HG02588 (cell line): ENCODE measurements at regions not wholly inside any gene's neighbourhood (a gene's known extent, or its start where the extent isn't known, plus 50 kb on each side); places are given as distances from the start of the nearest gene placed in this dataset.
"Not testable (repeated sequence)": the region's sequence is repeated elsewhere in the genome, so short reads cannot be mapped to it uniquely, and the experiment has no call there.

Experiments
- ATAC-seq: cut with Tn5 transposase; IDR thresholded peaks from one replicate; pipeline ENCODE4 v1.9.1; 2021; ENCODE audit warnings: mild to moderate bottlenecking, moderate library complexity; ENCODE audit not compliant: unreplicated experiment

DNA sequence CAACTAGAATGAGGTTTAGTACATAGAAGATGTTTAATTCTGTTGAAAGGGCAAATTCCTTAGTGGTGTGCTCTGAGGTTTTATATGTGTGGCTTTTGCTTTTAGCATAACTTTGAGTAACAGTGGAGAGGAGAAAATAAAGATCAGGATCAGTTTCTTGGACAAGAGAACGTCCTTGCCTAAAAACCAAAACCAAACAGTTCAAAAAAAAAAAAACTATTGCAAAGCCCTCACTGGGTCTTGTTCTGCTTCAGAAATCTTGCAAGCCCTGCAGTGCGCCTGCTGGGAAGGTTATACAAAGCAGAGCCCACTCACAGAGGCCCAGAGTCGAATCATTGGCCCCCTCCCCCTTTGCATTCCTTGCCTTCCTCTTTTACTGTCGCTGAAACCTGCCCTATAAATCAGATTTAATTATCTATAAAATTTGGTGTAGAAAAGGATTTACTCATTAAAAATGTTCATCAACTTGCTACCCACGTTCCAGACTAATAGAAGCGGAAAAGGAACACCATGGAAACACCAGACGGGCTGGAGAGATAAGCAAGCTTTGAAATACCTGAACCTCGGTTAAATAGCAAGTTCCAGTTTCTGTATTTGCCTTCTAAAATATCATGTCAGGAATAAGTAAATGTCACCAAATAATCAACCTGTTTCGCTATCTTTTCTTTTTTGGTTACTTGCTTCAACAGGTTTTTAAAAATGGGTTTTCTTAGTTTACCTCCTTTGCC is 201.6 kb upstream of the PTBP2 start:
- ATAC-seq = no peak

DNA sequence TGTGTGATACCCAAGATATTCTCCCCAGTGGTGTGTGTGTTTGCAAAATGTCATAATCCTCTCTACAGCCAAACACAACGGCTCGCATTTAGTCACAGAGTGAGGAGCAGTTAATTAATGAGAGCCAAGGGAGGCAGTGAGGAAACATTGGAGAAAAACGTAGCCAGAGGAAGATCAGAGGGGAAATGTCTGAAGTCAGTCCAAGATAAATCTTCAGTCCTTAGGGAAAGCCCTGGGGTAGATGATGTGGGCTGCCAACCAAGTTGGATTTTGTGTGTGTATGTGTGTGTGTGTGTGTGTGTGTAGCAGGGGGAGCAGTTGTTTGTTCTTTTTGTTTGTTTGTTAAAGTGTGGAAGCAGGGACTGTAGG is 201.0 kb upstream of the PTBP2 start:
- no peak for ATAC-seq

DNA sequence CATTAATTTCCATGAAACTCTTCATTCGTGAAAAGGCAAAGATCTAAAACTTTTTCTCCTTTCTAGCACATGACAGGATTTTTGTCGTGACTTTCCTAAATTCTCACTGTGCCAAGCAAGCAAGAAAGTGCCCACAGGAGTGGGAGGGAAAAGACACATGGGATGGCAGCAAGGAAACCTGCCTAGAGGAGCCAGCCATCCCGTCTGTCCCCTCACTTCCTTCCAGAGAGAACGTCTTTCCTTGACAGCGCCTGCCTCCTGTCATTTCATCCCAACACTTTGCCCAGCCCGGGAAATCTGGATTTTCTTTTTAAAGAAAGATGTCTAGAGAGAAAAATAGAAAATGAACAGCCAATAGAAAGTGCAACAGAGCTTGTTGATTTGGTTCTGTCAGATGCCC is 200.6 kb upstream of the PTBP2 start:
- no peak for ATAC-seq

DNA sequence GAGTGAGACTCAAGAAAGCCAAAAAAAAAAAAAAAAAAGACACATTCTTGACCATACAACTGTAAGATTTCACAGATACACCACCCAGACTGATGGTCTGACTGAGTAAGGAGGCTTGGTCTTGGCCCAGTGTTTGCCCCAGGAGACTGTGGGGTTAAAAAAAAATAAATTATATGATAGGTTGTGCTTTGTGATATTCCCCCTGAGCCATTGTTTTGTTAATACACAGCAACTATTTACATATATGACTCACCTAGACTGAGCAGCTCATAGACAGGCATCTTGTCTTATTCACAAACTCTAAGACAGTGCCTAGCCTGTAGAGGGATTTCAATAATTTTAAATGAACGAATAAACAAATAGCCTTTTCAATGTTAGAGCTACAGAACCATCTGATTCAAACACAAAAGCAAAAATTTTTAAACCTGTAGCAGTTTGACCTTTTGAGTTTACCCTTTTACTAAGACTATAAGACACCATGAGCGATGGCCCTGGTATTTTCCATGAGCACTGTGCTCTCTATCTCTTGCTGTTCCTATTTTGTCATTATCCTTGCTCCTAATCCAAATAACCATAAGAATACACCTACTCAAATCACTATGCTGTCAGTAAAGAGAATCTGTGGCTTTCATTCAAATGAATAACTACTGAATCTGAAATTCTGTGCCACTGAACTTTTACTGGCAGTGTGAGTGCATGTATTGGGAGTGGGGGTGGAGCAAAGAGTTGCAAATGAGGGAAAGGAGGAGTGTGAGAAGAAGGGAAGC is 199.4 kb upstream of the PTBP2 start:
- ATAC-seq = no peak

DNA sequence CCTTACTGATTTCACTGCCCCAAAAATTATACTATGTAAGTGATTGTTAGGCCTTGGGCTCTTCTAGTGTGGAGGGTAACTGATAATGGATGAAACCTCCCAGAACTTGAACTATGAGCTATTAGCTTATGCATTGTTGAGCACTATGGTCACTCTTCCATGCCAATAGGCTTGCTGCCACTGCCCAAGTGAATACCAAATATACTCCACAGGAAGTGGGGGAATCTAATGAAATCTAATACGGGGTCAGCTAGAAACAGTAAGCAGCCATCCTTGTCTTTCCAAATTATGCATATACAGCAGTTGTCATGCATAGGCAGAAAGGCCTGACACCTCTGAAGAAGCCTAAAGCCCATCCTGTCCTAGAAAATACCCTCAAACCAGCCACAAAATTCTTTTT is 198.7 kb upstream of the PTBP2 start:
- no peak for ATAC-seq

DNA sequence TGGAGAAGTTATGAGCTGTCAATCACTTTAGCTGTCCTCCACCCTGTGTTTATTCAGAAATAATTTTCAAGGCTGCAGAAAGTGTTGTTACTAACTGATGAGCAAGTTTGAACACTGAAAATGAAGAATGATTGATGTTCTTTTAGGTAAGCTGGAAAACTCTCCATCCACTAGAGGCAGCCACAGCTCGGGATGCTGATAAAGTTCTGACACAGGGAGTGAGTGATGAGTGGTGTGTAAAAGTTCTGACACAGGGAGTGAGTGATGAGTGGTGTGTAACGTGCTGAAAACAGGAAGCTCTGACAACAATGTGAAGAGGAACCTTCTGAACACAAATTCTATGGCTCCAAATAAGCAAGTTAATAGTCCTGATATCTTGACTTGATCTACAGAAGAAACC is 197.5 kb upstream of the PTBP2 start:
- no peak for ATAC-seq

DNA sequence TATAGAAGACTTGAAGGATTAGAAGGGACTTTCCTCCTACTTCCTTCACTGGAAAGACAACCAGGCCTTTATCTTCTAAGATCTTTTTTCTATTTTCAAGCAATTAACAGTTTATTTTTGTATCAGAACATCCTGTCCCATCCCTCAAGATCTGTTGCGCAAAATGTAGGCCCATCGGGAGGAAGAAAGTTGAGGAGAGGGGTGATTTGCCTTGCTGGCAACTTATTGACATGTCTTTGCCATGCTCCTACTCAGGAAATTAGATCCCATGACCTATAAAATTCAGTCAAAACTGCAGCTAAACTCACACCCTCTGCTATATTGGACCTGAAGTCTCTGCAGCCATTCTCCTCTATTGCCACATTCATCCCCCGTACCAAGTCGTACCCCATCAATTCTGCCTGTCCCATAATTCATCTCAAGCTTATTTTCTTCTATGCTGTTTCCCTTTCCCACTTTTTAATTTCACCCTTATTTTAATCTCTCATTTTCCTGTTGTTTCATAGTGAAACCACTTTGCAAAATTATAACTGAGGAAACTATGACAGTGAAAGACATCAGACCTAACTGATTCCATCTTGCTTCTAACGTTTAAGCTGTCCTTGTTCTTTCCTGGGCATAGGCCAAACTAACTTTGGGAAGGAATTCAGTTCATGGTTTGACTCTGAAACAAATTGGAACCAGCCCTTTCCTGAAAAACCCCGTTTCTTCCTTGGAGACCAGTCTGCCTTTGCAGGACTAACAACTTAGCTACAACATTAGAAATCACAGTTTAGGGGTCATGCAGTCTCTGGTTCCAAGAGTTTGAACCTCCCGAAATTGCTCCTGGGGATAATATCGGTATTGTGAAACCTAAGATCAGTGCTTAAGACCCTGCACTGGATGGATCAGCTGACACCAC is 195.7 kb upstream of the PTBP2 start:
- ATAC-seq = no peak

DNA sequence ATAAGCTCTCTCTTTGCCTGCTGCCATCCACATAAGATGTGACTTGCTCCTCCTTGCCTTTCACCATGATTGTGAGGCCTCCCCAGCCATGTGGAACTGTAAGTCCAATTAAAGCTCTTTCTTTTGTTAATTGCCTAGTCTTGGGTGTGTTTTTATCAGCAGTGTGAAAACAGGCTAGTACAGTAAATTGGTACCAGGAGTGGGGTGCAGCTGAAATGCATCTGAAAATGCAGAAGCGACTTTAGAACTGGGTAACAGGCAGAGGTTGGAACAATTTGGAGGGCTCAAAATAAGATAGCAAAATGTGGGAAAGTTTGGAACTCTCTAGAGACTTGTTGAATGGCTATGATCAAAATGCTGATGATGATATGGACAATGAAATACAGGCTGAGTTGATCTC is 192.9 kb upstream of the PTBP2 start:
- ATAC-seq = not testable (repeated sequence)

DNA sequence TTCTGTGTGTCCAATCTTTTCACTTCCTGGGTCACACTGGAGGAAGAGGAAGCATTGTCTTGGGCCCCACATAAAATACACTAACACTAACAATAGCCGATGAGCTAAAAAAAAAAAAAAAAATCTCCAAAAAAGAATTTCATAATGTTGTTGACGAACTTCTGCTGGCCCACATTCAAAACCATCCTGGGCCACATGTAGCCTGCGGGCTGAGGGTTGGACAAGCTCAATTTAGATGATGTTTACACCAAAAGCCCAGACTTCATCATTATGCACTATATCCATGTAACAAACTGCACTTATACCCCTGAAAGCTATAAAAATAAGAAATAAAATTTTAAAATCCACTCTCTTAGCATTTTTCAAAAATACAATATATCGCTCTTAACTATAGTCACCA is 187.8 kb upstream of the PTBP2 start:
- ATAC-seq = no peak

DNA sequence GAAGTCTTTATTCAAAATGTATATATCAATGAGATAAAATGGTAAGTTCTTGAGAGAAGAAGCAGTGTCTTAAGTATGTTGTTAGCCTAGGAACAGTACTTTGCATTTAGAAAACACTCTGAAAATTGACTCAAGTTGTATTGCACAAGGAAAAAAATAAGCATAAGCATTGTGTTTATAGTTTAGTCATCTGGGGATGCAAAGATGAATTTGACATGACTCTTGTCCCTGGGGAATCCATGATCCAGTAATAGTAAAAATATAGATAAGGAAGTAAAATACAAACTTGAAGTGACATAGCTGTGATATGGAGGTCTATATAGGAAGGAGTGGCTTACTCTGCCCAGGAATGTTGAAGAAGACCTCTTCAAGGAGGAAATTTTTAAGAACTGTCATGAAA is 185.0 kb upstream of the PTBP2 start:
- ATAC-seq = no peak

DNA sequence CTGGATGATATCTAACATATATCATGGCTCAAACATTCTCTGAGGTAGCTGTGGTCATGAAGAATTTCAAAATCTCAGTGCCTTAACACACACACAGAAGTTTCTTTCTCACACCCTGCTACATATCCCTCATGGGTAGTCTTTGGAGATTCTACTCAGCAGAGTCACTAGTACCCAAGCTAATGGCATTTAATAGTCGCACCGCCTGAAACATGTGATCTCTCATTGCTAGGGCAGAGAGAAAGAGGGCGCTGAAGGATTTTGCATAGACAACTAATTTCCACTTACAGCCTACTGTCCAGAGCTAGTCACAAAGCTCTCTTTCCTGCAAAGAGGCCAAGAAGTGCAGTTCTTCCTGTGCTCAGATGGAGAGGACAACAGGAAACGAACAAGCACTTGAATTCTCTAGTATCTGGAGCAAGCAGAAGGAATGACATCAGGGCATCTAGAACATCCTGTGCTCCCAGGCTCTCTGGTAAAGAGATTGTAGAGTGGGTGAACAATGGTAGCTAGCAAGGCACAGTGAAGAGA is 183.4 kb upstream of the PTBP2 start:
- no peak for ATAC-seq

DNA sequence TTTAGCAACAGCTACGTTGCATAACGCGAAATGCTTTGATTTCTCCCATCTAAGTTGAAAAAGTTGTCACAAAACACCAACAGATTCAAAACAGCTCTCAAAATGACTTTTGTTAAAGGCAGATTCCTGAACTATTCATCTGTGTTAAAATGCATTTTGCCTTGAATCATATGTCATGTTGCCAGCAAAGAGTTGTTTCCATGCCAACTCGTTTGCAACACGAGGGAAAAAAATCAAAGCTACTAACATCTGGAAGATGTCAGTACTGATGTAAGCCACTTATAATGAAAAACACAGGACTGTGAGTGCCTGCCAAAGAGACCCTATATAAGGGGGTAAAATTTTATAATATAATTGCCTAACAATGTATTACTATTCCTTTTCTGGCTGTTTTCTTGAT is 182.7 kb upstream of the PTBP2 start:
- no peak for ATAC-seq

DNA sequence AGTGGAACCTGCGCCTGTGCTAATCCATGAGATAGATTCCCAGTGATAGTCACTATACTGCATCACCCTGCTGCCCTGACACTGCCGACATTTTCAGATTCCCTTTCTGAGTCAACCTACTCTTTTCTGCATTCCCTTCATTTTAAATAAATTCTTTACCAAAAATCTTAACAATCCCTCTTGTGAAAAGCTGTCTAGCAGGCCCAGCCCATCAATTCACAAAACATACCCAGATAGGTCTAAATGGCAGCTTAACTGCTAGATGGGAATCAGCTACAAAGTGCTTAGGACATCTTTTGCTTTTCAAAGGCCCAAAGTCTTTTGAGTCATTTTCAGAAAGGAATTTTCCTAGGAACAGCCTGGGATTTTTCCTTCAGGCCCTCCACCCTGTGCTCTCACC is 180.1 kb upstream of the PTBP2 start:
- ATAC-seq = no peak

DNA sequence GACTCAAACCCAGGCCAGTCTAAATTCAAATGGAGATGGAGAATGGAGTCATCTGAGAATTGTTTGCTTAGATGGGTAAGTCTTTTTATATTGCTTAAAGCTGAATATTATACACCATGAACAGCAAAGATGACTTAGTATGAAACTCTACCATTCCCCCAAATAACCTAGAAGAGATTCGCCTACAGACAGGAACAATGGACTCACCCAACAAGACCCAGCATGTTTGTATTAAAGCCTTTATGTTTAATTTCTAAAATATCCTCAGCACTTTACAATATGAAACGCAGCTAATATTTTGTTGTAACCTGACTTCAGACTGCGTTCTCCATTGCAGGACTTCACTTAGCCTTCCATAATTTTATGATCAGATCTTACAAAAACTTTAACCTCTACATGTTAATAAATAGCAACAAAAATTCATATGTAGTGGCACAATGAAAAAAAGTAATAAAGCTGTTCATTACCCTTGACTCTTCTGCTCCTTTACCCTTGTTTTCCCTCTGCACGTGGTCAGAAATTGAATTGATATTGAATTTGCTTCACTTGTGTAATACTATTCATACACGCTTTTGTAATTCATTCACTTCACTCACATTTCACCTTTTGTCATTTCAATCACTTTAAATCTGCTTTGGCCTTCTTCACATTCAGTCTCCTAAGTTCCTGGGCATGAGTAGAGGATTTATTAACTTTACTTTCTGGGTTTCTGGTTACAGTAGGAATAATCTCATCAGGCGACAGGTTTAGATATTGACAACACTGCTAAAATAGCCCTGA is 177.3 kb upstream of the PTBP2 start:
- no peak for ATAC-seq

DNA sequence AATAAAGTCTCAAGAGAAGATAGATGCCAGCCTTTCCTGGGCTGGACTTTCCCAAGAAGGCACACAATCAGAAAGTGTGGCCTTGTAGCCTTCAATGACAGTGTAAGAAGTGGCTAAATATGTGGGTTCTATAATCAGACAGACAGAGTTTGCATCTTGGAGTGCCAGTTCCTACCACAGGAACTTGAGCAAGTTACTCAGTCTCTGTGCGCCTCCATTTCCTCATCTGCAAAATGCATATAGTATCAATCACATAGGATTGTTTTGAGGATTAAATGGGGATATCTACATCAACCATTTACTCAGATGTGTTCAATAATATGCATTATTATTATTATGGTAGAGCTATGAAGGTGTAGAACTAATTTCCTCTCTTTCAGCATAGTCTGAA is 176.8 kb upstream of the PTBP2 start:
- ATAC-seq = no peak

DNA sequence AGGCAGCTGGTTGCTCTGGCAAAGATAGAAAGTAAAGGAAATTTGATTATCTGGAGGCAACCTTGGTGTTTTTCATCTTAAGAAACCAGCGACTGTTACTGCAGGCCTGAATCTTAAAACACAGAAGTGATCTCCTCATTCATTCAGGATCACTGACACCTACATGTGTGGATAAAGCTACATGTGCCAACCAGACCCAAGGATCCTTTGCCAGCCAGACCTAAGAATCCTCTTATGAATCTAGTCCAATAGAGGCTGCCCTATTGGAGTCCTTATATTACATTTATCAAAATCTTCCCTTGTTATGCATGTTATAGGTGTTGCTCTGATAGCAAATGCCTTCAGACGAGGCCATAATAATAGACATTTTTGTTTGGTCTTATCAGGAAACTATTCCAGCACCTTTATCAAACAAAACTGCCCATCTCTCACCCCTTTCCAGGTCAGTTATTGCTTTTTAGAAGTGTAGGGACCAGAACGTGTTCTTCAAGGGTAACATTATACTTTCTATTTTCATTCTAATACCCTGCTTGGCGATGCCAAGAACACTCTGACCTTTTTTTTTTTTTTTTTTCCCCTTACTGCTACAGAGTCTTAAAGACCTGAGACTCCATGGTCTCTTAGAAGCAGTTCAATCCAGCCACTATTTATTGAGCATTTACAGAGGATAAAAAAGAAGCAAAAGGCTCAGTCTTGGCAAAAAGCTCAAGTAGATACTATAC is 175.5 kb upstream of the PTBP2 start:
- no peak for ATAC-seq

DNA sequence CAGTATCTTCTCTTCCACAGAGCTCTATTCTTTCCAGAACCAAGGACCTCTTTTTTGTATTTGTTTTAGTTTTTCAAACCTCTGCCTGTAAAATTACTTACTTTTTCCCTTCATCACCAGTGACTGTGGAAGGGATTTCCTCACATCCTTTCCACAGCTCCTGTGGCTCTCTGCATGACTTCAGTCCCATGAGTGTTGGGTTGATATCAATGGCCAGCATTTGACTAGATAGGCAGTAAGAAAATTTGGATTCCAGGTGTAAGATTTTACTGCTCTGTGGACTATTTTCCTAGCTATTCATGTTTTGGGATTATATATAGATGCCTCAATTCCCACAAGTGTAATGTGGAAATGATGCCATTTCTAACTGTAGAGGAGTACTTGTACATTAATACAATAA is 171.5 kb upstream of the PTBP2 start:
- no peak for ATAC-seq

DNA sequence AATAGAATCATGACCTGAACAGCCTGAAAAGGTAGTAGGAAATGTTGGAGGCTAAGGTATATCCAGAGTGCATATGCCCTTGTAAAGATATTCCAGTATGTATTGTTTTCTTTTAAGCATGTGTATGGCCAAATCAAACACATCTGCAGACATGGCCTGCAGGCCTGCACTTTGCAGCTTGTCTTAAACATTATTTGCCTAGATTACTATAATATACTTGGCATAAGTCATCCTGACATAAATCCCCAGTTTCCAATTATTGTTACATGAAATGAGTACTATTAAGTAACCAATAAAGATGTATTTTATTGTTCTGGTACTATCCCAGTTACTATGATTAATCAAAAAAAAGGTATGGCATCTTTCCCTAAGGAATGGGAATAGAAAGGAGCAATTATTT is 169.1 kb upstream of the PTBP2 start:
- no peak for ATAC-seq

DNA sequence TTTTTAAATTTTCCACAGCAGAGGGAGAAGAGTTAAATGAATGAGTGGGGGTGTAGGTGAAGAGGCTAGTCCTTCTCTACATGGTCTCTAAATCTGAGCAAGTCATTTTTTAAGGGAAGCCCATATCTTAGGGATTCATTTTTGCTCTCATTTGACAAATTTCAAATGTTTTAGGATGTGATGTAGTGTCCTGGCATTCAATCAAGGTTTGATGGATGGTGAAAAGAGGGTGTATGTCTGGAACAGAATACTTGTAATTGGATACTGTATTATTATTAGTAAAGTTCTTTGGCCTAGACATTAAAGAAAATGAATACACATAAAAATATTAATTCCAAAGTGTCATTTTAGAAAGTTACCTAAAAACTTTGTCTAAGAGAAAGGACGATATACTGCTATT is 167.8 kb upstream of the PTBP2 start:
- no peak for ATAC-seq

DNA sequence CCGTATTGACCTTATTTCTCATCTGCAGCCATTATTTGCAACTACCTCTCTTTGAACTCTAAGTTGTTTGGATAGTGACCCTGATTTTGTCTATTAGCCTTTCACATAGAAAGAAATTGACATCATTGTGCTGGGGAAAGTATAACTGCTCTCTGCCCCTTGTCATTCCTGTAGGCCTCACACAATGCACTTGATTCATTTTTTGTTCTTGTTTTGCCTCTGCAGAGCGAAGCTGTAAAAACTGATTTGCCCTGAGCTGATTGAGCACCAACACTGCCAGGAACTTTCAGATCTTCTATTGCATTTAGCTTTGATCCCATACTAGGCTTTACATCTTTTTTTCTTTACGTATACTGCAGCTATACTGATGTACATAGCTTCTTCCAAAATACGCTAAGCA is 167.2 kb upstream of the PTBP2 start:
- ATAC-seq = no peak
